Heart right ventricle (tissue), 16 donors: ENCODE measurements at regions not wholly inside any gene's neighbourhood (a gene's known extent, or its start where the extent isn't known, plus 50 kb on each side); places are given as distances from the start of the nearest gene placed in this dataset.
"Not testable (repeated sequence)": the region's sequence is repeated elsewhere in the genome, so short reads cannot be mapped to it uniquely, and the experiment has no call there.

Experiments used
- ATAC-seq, 8 donors: fragments of 200-7000 bp; cut with Tn5 transposase; one replicate each; pipeline ENCODE4 v1.9.1; 2020; ENCODE audit warnings: mild to moderate bottlenecking in 8 of 8, moderate library complexity in 8 of 8, moderate number of reproducible peaks in 1 of 8
- DNase-seq, 2 donors: peaks; one replicate each; pipeline ENCODE4 v3.0.0-alpha.2; 2020
- H3K27ac ChIP-seq, 10 donors: fragments of 200-600 bp; sonication (generic) in 2 of 10; one replicate each; pipeline versions ENCODE4 v1.5.0 to v1.8.0; 2020 to 2022; ENCODE audit warnings: mild to moderate bottlenecking in 3 of 10
- H3K27me3 ChIP-seq, 7 donors: fragments of 200-600 bp; one replicate each; pipeline ENCODE4 v1.8.0; 2021 to 2022; ENCODE audit warnings: mild to moderate bottlenecking in 2 of 7
- H3K36me3 ChIP-seq, 9 donors: fragments of 200-600 bp; sonication (generic) in 1 of 9; one replicate each; pipeline versions ENCODE4 v1.5.0 to v1.8.0; 2020 to 2022; ENCODE audit warnings: mild to moderate bottlenecking in 2 of 9
- H3K4me1 ChIP-seq, 9 donors: fragments of 200-600 bp; sonication (generic) in 1 of 9; one replicate each; pipeline versions ENCODE4 v1.5.0 to v1.8.0; 2020 to 2022; ENCODE audit warnings: mild to moderate bottlenecking in 4 of 9
- H3K4me3 ChIP-seq, 10 donors: fragments of 200-600 bp; sonication (generic) in 2 of 10; one replicate each; pipeline versions ENCODE4 v1.5.0 to v1.8.0; 2020 to 2022; ENCODE audit warnings: mild to moderate bottlenecking in 7 of 10, moderate library complexity in 2 of 10
- H3K9me3 ChIP-seq, 11 donors: fragments of 200-600 bp in 10 of 11; sonication (generic) in 2 of 11; one replicate each; pipeline versions ENCODE4 v1.5.0 to v1.8.0; 2013 to 2022; ENCODE audit warnings: mild to moderate bottlenecking in 2 of 11, control low read depth in 1 of 11, moderate library complexity in 1 of 11
- CTCF ChIP-seq, 9 donors: fragments of 200-600 bp; sonication (generic) in 2 of 9; IDR thresholded peaks; one replicate each; pipeline versions ENCODE4 v1.5.0 to v1.8.0; 2021 to 2022; ENCODE audit warnings: antibody characterized with exemption in 9 of 9, mild to moderate bottlenecking in 5 of 9, moderate library complexity in 1 of 9
- WGBS, 2 donors: extraction: QIAGEN DNeasy Blood & Tissue Kit; methylation state at CpG; one replicate each; pipeline ENCODE4 v1.1.7; 2013; ENCODE audit warnings: inconsistent platforms in 1 of 2; 5-methylcytosine and 5-hydroxymethylcytosine counted together
- intact Hi-C, 10 donors: fragments of 100-400 bp; cut with DNase I; formaldehyde crosslinking; loops; one replicate each; pipeline versions ENCODE4 v1.11.1 to v1.14.2; 2022
- donor health status: Arrhythmogenic right ventricular cardiomyopathy.
- donor health status: ischemic (EF 13 %, LVEDD 7.1; RV severe dilation, severe dysfunction).
- donor health status: healthy with polysubstance abuse.
- donor health status: DM: no; HTN: yes; CAD: no.
- donor health status: DM: no; HTN: no; CAD: no.
- donor health status: ischemic (EF 25% LVEDD 6.9; RV normal size, moderate dysfunction).
- donor health status: ischemic (EF 25% LVEDD 5.7; RV mildly dilated, moderate dysfunction).
- donor health status: healthy.
- donor health status: DM: yes; HTN: yes; CAD: no.
- donor health status: Ischemic cardiomyopathy.
- donor health status: ischemic (EF 35%, LVEDD 5.7; RV mildly dilated, moderate dysfunction).
- donor health status: nonischemic (EF 11% LVEDD 7.7; RV severe dilation, severe dysfunction).
- donor health status: DM: yes; HTN: yes; CAD: no.
- donor health status: PGD.
- donor health status: ischemic (EF 29% LVEDD 5.4; RV normal size, mild dysfunction).
- donor health status: nonischemic (EF 23%, LVEDD 6.1; RV moderate dilation, normal function).

GRCh38 chr1:191065771-191066170 lies 588.1 kb upstream of the BRINP3 start:
- DNase-seq: no peak
- Histone ChIP-seq H3K27me3 (no peaks in the 10 kb centered on the region), H3K9me3 (peaks cover 0 to 22% (median 0%) of the 10 kb centered on the region in 11 donors), H3K4me1 (no peaks in the 10 kb centered on the region), H3K27ac (no peak overlapping the region), H3K4me3 (no peak overlapping the region), H3K36me3 (no peaks in the 10 kb centered on the region)
- TF ChIP-seq CTCF (IDR thresholded peaks at IDR 0.05): no peak
- 44 to 47% methylated on average over 1 of the region's 1 CpG for WGBS, 2 donors
- ATAC-seq: no peak
- intact Hi-C loops: no loop called here

GRCh38 chr1:191074881-191075280 lies 597.2 kb upstream of the BRINP3 start:
- intact Hi-C loops: no loop called here
- Histone ChIP-seq H3K4me1 (no peaks in the 10 kb centered on the region), H3K9me3 (peaks cover 0 to 34% (median 9%) of the 10 kb centered on the region in 11 donors), H3K27me3 (no peaks in the 10 kb centered on the region), H3K4me3 (no peak overlapping the region), H3K27ac (no peak overlapping the region), H3K36me3 (no peaks in the 10 kb centered on the region)
- ATAC-seq (no peak), DNase-seq (no peak)
- no peak for TF ChIP-seq CTCF (IDR thresholded peaks at IDR 0.05)

GRCh38 chr1:191083090-191083489 lies 605.4 kb upstream of the BRINP3 start:
- WGBS, 2 donors: 90 to 94% methylated on average over 2 of the region's 2 CpGs
- intact Hi-C loops, DNase-seq: not testable (repeated sequence)

GRCh38 chr1:191085121-191085520 lies 607.5 kb upstream of the BRINP3 start:
- H3K9me3 ChIP-seq: peaks cover 0 to 20% (median 0%) of the 10 kb centered on the region in 11 donors
- intact Hi-C loops: no loop called here
- no peaks in the 10 kb centered on the region for H3K4me1 ChIP-seq
- H3K4me3 ChIP-seq: no peak overlapping the region
- H3K27ac ChIP-seq: no peak overlapping the region
- no peak for TF ChIP-seq CTCF (IDR thresholded peaks at IDR 0.05)
- no peaks in the 10 kb centered on the region for H3K36me3 ChIP-seq
- DNase-seq (no peak), ATAC-seq (no peak)
- H3K27me3 ChIP-seq: no peaks in the 10 kb centered on the region

More at GRCh38 chr1:191083090-191083489, 605.4 kb upstream of the BRINP3 start:
- ATAC-seq, H3K27ac ChIP-seq, H3K4me3 ChIP-seq, H3K4me1 ChIP-seq, H3K27me3 ChIP-seq, H3K36me3 ChIP-seq: not testable (repeated sequence)
- H3K9me3 ChIP-seq: peaks cover 0 to 34% (median 9%) of the 10 kb centered on the region in 11 donors

GRCh38 chr1:191086910-191087309 lies 609.2 kb upstream of the BRINP3 start:
- H3K4me1 ChIP-seq: no peaks in the 10 kb centered on the region
- intact Hi-C loops: no loop called here
- no peak overlapping the region for H3K4me3 ChIP-seq
- no peak for ATAC-seq
- peaks cover 0 to 22% (median 0%) of the 10 kb centered on the region in 11 donors for H3K9me3 ChIP-seq
- no peak overlapping the region for H3K27ac ChIP-seq
- no peak for DNase-seq
- TF ChIP-seq CTCF (IDR thresholded peaks at IDR 0.05): no peak
- H3K27me3 ChIP-seq: no peaks in the 10 kb centered on the region
- WGBS, 2 donors: 36 to 58% methylated on average over 2 of the region's 2 CpGs
- H3K36me3 ChIP-seq: no peaks in the 10 kb centered on the region
